B cell (primary cell): ENCODE measurements at regions not wholly inside any gene's neighbourhood (a gene's known extent, or its start where the extent isn't known, plus 50 kb on each side); places are given as distances from the start of the nearest gene placed in this dataset.

Experiments
- CTCF ChIP-seq: fragments of 200-600 bp; IDR thresholded peaks from one replicate; pipeline ENCODE4 v1.8.0; 2022; ENCODE audit warnings: antibody characterized with exemption, mild to moderate bottlenecking
- EZH2 ChIP-seq: IDR thresholded peaks from 2 replicates; pipeline ENCODE4 v1.6.1; 2012; ENCODE audit warnings: borderline replicate concordance, low read depth, mild to moderate bottlenecking, moderate library complexity, low read length; ENCODE audit not compliant: insufficient read depth, poor library complexity, severe bottlenecking

- no peak for TF ChIP-seq CTCF
- no peak for TF ChIP-seq EZH2
These were observed 193.8 kb upstream of the PRSS16 start for GRCh38 chr6:27053738-27054137.
